ENCODE measurements at regions not wholly inside any gene's neighbourhood (a gene's known extent, or its start where the extent isn't known, plus 50 kb on each side); places are given as distances from the start of the nearest gene placed in this dataset.

DNA sequence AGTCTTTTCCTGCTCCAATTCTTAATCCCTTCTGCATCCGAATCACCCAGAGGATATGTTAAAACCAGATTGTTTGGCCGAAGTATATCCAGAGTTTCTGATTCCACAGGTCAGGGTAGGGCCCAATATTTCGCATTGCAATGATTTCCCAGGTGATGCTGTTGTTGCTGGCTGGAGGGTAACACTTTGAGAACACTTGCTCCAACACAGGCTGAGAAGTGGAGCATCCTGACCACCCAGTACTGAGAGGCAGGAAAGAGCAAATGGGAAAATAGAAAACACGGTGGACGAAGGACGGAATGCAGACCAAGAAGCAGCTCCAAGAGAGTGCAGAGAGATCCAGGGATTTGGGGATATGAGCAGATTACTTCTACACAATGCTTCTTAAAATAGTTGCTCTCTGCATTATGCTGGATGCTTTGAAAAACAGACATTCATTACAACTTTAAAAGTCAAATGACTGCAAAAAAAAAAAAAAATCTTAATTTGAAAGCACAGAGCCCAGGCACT lies 362.2 kb upstream of the SLC14A2 start:
- TF ChIP-seq, protein P1, sequence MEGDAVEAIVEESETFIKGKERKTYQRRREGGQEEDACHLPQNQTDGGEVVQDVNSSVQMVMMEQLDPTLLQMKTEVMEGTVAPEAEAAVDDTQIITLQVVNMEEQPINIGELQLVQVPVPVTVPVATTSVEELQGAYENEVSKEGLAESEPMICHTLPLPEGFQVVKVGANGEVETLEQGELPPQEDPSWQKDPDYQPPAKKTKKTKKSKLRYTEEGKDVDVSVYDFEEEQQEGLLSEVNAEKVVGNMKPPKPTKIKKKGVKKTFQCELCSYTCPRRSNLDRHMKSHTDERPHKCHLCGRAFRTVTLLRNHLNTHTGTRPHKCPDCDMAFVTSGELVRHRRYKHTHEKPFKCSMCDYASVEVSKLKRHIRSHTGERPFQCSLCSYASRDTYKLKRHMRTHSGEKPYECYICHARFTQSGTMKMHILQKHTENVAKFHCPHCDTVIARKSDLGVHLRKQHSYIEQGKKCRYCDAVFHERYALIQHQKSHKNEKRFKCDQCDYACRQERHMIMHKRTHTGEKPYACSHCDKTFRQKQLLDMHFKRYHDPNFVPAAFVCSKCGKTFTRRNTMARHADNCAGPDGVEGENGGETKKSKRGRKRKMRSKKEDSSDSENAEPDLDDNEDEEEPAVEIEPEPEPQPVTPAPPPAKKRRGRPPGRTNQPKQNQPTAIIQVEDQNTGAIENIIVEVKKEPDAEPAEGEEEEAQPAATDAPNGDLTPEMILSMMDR (IDR thresholded peaks at IDR 0.05) = no peak

DNA sequence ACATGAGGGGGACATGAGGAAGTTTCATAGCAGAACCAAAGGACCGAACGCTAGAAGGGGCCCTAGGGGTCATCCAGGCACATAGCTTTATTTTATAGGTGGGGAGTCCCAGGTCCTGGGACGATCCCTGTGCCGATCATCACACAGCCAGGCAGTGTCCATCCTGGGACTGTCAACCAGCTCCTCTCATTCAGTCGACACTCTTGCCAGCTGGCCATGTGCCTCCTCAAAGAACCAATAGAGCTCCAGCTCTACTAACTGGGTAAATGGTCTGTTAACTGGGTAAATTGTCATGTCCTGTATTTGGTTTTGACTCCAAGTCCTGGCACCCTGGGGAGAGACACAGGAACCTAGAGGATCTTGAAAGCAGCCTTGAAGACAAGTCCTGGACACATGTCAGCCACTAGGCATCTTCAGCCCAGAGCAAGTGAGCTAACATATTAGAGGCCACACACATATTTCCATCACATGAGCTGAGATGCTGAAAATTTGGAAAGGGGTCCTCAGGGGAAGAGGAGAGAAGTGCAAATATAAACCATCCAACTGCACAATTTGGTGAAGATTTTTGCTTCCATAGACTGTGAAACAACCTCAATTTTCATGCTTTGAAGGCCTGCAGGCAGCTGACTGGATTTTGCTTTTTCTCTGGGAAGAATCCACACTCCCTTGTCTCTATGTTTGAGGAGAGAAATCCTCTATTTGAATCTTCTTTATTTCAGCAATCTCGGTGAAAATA lies 361.1 kb upstream of the SLC14A2 start:
- TF ChIP-seq, protein P1 (IDR thresholded peaks at IDR 0.05) = no peak

DNA sequence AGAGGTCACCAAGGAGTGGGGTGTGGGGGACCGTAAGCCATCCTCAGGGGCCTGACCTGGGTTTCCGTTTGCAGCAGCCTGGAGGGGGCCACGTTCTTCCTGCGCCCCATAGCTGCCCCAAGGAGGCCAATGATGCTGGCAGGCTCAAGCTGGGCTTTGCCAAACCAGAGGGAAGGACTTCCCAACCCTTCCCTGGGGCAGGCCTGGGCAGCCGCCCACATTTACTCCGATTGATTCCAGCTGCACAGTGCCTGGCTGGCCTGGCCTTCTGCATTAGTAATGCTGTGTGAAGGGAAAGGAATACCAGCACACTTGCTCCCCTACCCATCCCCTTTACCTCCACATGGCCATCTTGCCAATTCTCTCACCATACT lies 360.6 kb upstream of the SLC14A2 start:
- TF ChIP-seq, protein P1 (IDR thresholded peaks at IDR 0.05) = no peak

DNA sequence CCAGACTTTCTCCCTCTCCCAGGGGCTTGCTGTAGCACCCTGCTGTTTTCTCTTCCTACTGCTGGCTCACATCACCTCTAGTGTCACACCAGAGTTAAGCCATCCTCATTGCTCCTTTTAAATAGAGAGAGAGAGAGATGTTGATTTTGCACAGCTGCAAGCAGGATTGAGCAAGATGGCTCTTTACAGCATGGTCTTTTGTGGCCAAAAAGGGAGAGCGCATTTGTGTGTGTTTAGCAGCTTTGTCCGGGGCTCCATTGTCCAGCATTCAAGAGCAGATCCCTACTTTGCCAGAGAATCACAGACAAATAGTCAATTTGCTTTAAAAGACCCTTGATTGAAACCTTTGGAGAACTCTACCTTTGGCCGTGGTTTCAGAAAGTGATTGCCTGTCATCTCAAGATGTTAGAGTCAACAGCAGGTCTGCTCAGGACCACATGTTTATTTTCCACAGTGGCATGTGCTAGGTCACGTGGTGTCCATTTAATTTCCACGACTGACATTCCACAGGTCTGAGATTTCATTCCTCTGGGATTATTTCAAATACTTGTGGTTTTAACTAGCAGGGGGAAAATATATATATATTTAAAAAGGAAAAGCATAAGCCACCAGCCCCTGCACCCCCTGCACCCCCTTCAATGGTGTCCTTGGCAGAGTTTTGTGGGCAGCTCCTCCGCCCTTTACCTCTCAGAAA lies 359.9 kb upstream of the SLC14A2 start:
- TF ChIP-seq, protein P1 (IDR thresholded peaks at IDR 0.05) = no peak

DNA sequence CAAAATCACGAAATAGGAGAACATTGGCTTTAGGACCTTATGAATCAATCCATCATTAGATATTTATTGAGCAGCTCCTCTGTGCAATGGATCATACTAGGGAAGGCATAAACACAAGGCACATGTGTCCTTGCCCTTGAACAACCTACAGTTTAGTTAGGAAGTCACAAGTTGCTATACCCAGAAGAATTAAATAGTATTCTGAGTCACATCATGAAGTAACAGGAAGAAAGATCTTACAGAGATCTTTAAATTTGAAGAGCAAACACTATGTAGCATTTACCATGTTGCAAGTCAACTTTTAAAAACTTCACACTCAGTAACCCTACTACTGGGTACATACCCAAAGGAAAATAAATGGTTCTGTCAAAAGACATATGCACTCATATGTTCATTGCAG lies 355.2 kb upstream of the SLC14A2 start:
- TF ChIP-seq, protein P1 (IDR thresholded peaks at IDR 0.05) = no peak

DNA sequence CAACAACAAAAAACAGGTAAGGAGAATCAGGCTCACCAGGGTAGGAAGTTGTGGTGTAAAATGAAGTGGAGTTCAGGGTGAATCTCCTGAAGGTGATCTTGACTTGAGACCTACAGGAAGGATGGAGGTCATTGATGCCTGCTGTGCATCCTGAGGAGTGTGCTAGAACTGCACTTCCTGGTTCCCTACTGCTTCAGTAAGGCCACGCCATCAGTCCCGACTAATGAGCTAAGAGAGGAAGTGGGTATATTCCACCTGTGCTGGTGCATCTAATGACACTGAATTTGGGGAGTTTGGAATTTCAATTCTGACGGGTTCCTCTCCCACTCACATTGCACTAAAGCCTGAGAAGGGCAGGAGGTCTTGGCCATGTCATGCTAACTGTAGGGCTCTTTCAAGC lies 349.3 kb upstream of the SLC14A2 start:
- TF ChIP-seq, protein P1 (IDR thresholded peaks at IDR 0.05) = no peak

DNA sequence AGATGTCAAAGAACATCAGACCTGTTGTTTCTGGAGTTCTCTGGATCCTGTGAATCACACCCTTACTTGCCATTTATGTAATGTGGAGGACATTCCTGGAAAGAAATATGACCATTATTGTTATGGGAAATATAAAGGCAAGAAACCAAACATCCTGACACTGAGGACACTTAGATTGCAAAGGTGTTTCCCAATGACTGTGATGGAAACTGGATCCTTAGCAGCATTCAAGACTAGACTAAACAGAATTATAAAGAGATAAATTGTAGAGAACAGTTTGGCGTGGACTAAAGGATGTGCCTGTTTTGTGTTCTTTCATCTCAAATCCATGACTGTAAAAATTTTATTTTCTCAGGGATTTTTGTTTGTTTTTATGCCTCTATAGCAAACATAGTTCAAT lies 347.7 kb upstream of the SLC14A2 start:
- TF ChIP-seq, protein P1 (IDR thresholded peaks at IDR 0.05) = no peak

Data from LNCAP (cell line).